G401 (cell line): ENCODE measurements at regions not wholly inside any gene's neighbourhood (a gene's known extent, or its start where the extent isn't known, plus 50 kb on each side); places are given as distances from the start of the nearest gene placed in this dataset.

Source experiments
- DNase-seq: peaks from one replicate; pipeline ENCODE4 v3.0.0-alpha.2; 2015; ENCODE audit warnings: low spot score
- in situ Hi-C: cut with HindIII; loops from 2 replicates; pipeline ENCODE4 v1.10.0; 2016; ENCODE audit warnings: low sequenced_read_pairs, mixed read lengths

GRCh38 chr22:49235463-49236300 lies 592.0 kb downstream of the BRD1 start:
- DNase-seq, result no peak
- in situ Hi-C loops, result no loop called here

GRCh38 chr22:49234459-49234858 lies 593.2 kb downstream of the BRD1 start:
- in situ Hi-C loops, result no loop called here
- DNase-seq, result no peak

GRCh38 chr22:49233507-49234100 lies 594.1 kb downstream of the BRD1 start:
- no peak for DNase-seq
- in situ Hi-C loops, result no loop called here

- DNase-seq, result no peak
- in situ Hi-C loops, result no loop called here
These were observed 595.2 kb downstream of the BRD1 start for GRCh38 chr22:49232319-49233067.

- no peak for DNase-seq
- in situ Hi-C loops, result no loop called here
These were observed 597.5 kb downstream of the BRD1 start for GRCh38 chr22:49230194-49230577.

- in situ Hi-C loops, result no loop called here
- no peak for DNase-seq
These were observed 598.0 kb downstream of the BRD1 start for GRCh38 chr22:49229483-49230193.

GRCh38 chr22:49228431-49229037 lies 599.1 kb downstream of the BRD1 start:
- DNase-seq, result no peak
- in situ Hi-C loops, result no loop called here

- in situ Hi-C loops, result no loop called here
- no peak for DNase-seq
These were observed 600.0 kb downstream of the BRD1 start for GRCh38 chr22:49227670-49228069.

- in situ Hi-C loops, result no loop called here
- no peak for DNase-seq
These were observed 601.6 kb downstream of the BRD1 start for GRCh38 chr22:49226096-49226495.

GRCh38 chr22:49224243-49224642 lies 603.4 kb downstream of the BRD1 start:
- DNase-seq, result no peak

GRCh38 chr22:49218142-49218541 lies 609.5 kb downstream of the BRD1 start:
- no peak for DNase-seq
- in situ Hi-C loops, result no loop called here

More at GRCh38 chr22:49224243-49224642, 603.4 kb downstream of the BRD1 start:
- in situ Hi-C loops, result no loop called here

- in situ Hi-C loops, result no loop called here
- no peak for DNase-seq
These were observed 611.1 kb downstream of the BRD1 start for GRCh38 chr22:49216579-49216978.

- no peak for DNase-seq
- in situ Hi-C loops, result no loop called here
These were observed 611.8 kb downstream of the BRD1 start for GRCh38 chr22:49215840-49216239.

GRCh38 chr22:49214976-49215375 lies 612.7 kb downstream of the BRD1 start:
- no peak for DNase-seq
- in situ Hi-C loops, result no loop called here

GRCh38 chr22:49213731-49214352 lies 613.8 kb downstream of the BRD1 start:
- in situ Hi-C loops, result no loop called here
- DNase-seq, result no peak

GRCh38 chr22:49212466-49212865 lies 615.2 kb downstream of the BRD1 start:
- in situ Hi-C loops, result no loop called here
- DNase-seq, result no peak

- in situ Hi-C loops, result no loop called here
- no peak for DNase-seq
These were observed 615.7 kb downstream of the BRD1 start for GRCh38 chr22:49212002-49212401.

GRCh38 chr22:49211176-49211575 lies 616.5 kb downstream of the BRD1 start:
- DNase-seq, result no peak
- in situ Hi-C loops, result no loop called here

GRCh38 chr22:49210606-49211005 lies 617.1 kb downstream of the BRD1 start:
- in situ Hi-C loops, result no loop called here
- DNase-seq, result no peak
